ENCODE measurements at regions not wholly inside any gene's neighbourhood (a gene's known extent, or its start where the extent isn't known, plus 50 kb on each side); places are given as distances from the start of the nearest gene placed in this dataset.

- TF ChIP-seq EP300 (IDR thresholded peaks at IDR 0.05) (no peak), CTCF (IDR thresholded peaks at IDR 0.05) (no peak)
These were observed 126.3 kb upstream of the JUN start for GRCh38 chr1:58909914-58910681.

Measured in tibial nerve (tissue), 4 donors.